ENCODE measurements at regions not wholly inside any gene's neighbourhood (a gene's known extent, or its start where the extent isn't known, plus 50 kb on each side); places are given as distances from the start of the nearest gene placed in this dataset.

DNA sequence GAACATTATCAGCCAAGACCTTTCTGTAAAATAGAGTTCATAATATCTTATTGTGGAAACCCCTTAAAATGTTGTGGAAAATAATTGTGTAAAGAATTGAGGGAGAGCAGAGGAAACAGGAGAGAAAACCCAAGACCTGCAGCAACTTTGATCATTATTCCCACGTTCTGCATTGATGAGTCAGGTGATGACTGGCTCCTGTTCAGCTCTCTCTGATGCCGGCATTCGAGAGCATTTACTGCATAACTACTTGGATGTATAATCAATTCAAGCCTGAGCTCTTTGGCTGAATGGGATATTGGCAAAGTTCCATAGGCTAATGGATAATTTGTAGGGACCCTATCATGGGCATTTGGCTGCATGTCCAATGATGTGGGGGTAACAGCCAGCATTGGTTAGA lies 176.3 kb upstream of the ARID2 start:
- DNase-seq: no peak

DNA sequence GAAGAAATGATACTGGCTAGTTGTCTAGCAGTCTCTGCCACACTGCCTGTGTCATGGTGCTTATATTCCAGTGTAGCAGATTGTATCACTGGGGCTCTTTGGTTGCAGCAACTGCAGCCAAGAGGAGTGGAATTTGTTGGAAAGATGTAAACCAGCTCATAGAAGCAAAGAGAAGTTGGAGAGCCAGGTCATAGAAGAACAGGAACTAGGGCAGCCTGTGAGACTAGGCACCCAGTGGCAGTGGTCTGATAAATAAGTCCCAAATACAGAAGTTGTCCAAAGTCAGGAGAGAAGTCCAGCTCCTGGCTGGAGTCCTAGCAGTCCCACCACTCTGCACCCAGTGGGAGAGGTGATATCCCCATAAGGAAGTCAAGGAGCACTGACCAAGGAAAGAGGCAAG lies 172.5 kb upstream of the ARID2 start:
- no peak for DNase-seq

GRCh38 chr12:45558353-45558752 lies 171.2 kb upstream of the ARID2 start:
- no peak for DNase-seq

DNA sequence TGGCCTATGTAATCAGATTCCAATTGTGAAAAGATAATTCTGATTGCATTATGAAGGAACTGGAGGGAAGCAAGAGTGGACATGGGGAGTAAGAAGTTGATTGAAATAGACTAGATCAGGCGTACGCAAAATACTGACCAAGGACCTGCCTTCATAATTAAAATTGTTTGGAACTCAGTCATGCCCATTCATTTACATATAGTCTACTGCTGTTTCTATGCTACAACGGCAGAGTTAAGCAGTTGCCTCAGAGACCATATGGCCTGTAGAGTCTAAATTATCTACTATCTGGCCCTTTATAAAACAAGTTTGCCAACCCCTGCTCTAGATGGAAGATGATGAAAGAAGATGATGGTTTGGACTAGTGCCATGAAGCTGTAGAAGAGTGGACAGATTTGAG lies 170.0 kb upstream of the ARID2 start:
- DNase-seq: no peak

- no peak for DNase-seq
Measured at GRCh38 chr12:45560689-45561088, 168.8 kb upstream of the ARID2 start.

GRCh38 chr12:45561488-45561887 lies 168.0 kb upstream of the ARID2 start:
- no peak for DNase-seq

DNA sequence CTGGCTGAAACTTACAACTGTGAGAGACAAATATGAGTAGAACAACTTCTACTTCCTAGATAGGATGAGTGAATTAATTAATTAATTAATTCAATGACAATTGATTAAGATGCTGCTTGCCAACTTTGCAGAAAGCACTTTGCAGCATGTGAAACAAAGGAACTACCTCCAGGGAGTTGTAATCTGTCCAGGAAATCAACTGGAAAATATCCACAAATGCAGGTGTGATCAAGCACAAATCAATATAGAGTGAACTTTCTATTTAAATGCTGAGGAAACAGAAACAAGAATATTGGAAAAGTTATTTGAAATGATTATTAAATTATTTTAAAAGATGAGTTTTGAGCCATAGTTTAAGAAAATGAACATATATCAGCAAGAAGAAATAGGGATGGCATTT lies 163.9 kb upstream of the ARID2 start:
- no peak for DNase-seq

- no peak for DNase-seq
Measured at GRCh38 chr12:45566257-45566656, 163.2 kb upstream of the ARID2 start.

DNA sequence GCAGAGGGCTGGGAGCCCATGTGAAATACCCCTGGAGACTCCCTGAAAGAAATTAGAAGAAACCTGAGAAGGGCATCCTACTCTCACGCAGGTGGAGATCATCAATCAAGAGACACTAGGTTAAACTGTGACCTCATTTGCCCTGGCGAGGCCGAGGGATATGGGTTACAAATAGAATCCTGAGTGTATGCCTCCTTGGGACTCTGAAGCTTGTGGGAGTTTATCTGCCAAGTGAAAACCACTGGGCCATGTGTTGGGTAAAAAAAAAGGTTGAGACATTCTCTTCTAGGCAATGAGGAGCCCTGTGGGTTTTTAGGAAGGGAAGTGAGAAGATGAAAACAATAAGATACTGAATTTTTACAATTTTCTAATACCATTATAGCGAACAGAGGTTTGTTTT lies 160.7 kb upstream of the ARID2 start:
- peak; percentile 31 for DNase-seq

DNA sequence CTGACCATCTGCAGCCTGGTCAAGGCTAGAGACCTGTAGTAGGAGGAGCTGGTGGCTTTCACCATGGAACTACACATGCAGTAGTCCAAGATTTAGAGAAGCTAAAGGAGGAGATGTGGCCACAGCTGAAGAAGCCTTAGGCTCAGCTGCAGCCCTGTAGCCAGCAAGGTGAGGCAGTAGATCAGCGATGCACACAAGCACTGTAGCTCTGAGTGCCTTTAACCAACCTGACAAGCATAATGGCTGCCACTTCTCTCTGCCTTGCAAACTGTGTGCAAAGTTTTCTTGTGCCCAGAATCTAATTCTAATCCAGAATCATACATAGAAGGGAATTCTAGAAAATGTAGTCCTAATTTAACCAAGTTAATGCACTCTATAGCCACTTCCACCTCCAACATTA lies 159.0 kb upstream of the ARID2 start:
- DNase-seq: no peak

DNA sequence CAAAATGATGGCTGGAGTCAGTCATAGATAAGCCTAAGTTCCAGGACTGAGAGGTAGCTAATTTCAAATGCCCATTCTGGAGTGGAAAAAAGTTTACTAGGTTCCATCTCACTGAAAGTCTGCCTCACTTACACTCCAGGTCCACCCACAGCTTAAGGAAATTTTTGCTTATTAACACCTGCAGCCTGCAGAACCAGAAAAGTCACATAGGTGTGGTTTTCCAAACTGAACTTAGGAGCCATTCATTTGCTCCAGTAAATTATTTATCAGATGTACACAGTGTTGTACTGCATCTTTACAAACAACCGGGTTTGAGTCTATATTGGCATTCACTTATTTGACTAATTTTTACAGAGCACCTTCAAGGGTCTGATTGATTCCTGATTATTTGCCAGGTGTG lies 157.4 kb upstream of the ARID2 start:
- no peak for DNase-seq

GRCh38 chr12:45575417-45575816 lies 154.1 kb upstream of the ARID2 start:
- DNase-seq: peak; percentile 4

- peak; percentile 38 for DNase-seq
Measured at GRCh38 chr12:45575823-45576475, 153.6 kb upstream of the ARID2 start.

GRCh38 chr12:45577844-45578399 lies 151.6 kb upstream of the ARID2 start:
- no peak for DNase-seq

DNA sequence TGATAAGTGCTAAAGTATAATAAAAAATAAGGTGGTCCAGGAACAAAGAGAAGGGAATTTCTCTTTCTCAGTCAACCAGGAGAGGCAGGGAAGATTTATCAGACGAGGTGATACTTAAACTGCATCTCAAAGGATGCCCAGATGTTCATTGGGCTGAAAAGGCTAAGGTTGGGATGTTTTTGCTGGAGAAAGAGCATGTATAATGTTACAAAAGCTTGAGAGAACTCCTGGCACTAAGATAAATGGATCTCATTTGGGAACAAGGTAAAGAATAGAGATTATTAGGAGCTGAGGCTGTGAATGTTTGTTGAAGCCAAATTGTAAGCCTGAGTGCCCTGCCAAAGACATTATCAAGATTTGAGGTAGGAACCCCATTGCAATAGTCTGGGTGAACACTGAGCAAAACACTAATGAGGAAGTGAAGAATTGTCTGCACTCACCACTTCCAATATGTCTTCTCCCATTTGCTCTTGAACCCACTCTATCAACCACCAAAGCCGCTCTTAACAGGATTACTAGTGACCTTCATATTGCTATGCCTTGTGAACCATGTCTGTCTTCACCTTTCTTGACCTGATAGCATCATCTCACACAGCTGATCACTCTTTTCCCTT lies 149.0 kb upstream of the ARID2 start:
- no peak for DNase-seq

GRCh38 chr12:45581112-45581511 lies 148.4 kb upstream of the ARID2 start:
- no peak for DNase-seq

- DNase-seq: no peak
Measured at GRCh38 chr12:45582536-45582935, 147.0 kb upstream of the ARID2 start.

DNA sequence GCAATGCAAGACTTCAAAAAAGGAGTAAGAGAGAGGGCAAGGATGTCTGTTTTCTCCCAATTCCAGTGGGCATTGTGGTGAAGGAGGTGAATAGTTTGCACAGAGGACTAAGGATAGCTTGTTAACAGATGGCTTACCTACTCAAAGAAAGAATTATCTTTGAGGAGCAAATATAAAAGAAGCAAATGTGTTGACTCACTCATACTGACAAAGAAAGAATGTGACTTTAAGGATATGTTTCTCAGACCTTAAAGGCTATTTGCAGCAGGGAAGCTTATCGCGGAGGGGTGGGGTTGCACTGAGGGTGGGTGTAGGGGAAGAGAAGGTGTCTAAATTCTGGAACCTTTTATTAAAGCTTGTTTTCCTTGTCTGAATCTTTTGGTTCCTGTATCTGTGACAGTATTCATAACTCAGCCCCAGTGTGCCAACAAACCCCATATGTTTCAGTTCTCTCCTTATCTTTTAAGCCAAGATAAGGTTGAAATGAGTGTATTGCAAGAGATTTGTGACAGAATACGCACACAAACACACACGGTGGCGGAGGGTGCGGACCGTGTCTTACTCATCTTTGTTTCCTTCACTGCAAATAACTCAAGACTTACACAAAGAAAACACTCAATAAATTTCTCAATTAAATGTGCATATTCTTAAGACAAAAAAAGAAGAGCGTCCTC lies 146.4 kb upstream of the ARID2 start:
- no peak for DNase-seq

DNA sequence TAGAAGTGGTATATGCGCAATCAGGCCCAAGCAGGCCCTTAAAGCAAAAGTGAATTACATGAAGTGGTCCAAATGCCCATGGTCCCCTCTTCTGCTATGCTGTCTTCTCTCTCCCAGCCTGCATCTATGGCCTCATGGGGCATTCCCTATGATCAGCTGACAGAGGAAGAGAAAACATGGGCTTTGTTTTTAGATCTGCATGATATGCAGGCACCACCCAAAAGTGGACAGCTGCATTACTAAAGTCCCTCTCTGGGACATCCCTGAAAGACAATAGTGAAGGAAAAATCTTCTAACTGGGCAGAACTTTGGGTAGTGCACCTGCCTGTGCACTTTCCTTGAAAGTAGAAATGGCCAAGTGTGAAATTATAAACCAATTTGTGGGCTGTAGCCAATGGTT lies 145.2 kb upstream of the ARID2 start:
- DNase-seq: no peak

DNA sequence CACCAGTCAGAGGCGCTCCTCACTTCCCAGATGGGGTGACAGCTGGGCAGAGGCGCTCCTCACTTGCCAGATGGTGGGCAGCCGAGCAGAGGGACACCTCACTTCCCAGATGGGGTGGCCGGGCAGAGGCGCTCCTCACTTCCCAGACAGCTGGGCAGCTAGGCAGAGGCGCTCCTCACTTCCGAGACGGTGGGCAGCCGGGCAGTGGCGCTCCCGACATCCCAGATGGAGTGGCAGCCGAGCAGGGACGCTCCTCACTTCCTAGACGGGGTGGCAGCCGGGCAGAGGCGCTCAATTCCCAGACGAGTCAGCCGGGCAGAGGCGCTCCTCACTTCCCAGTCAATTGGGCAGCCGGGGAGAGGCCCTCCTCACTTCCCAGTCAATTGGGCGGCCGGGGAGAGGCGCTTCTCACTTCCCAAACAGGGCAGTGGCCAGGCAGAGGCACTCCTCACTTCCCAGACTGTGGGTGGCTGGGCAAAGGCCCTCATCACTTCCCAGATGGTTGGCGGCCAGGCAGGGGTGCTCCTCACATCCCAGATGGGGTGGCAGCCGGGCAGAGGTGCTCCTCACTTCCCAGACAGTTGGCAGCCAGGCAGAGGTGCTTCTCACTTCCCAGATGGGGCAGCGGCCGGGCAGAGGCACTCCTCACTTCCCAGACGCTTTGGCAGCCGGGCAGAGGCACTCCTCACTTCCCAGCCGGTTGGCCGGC lies 143.8 kb upstream of the ARID2 start:
- DNase-seq: no peak

- DNase-seq: no peak
Measured at GRCh38 chr12:45586486-45586885, 143.0 kb upstream of the ARID2 start.

GRCh38 chr12:45587012-45587411 lies 142.5 kb upstream of the ARID2 start:
- DNase-seq: no peak

- DNase-seq: no peak
Measured at GRCh38 chr12:45587877-45588533, 141.5 kb upstream of the ARID2 start.
